ENCODE measurements at regions not wholly inside any gene's neighbourhood (a gene's known extent, or its start where the extent isn't known, plus 50 kb on each side); places are given as distances from the start of the nearest gene placed in this dataset.

DNA sequence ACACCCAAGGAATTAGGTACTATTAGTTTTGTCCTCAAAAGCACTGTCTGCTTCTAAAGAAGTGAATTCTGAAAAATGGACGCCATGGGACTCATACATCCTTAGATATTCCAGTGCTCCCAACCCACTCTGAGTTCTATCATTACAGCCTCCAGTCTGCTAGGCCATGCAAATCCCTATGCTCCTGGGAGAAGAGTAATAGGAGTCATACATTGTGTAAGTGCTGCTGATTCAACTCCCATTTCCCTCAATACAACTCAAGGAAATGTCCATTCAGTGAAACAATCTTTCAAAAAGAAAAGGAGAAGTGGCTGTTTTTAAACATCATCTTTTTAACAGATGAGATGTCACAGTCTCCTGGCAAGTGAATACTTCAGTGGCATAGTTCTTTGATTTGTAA, 590.2 kb upstream of the LRRC4C start:
- no peak for TF ChIP-seq CTCF (IDR thresholded peaks at IDR 0.05)
- TF ChIP-seq POLR2A (IDR thresholded peaks at IDR 0.05) = no peak

Measured in Peyer's patch (tissue), 4 donors.